ENCODE measurements at regions not wholly inside any gene's neighbourhood (a gene's known extent, or its start where the extent isn't known, plus 50 kb on each side); places are given as distances from the start of the nearest gene placed in this dataset.

DNA sequence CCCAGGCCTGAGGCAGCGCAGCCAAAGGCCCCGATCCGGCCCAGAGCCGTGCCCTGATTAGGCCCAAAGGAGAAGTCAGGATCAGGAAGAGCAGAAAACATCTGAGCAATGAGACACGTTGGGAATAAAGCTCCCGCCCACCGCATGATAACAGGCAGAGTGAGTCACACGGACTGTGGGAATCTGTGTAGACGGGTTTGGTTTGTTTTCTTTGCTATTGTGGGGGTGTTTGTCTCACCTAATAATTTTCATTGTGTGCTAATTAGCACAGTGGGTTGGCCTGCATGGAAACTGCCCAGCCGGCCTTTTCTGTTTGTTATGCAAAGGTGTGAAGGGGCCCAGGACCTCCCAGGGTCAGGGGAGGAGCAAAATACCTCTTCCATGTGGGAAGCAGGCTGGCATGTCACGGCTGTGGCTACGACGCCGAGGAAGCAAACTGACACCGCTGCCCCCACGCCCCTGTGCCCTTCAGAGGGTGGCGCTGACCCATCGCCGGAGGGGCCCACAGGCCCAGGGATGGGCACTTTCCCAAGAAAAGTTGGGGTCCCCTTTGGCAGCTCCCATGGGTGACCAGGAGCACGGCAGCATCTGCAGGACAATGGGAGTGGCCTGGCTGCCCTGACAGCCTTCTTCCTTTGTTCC lies 68.4 kb upstream of the CTDP1 start:
- no peak for DNase-seq

DNA sequence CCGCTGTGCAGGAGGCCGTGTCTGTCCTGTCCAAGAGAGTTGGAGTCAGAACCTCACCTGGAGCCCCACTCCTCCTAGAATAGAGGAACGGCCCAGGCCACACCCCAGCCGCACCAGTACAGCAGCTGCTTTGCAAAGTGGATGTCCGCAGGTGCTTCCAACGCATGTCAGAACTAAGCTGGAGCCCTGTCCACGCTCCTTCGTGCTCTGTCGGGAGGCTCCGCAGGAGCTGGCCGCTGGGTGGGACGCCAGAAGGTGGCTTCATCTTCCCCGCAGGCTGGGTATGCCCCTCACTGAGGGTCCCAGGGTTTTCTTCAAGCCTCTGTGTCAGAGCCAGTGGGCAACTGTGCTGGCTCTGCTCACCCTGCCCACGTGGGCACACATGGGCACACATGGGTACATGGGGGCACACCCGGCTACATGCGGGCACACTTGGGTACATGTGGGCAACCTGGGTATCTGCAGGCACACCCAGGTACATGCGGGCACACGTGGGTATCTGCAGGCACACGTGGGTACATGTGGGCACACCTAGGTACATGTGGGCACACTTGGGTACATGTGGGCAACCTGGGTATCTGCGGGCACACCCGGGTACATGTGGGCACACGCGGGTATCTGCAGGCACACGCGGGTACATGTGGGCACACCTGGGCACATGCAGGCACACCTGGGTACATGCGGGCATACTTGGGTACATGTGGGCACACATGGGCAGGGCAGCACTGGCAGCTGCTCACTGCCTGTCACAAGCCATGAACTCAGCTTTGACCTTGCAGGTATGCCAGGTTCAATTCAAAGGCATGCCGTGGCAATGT lies 67.1 kb upstream of the CTDP1 start:
- no peak for DNase-seq

DNA sequence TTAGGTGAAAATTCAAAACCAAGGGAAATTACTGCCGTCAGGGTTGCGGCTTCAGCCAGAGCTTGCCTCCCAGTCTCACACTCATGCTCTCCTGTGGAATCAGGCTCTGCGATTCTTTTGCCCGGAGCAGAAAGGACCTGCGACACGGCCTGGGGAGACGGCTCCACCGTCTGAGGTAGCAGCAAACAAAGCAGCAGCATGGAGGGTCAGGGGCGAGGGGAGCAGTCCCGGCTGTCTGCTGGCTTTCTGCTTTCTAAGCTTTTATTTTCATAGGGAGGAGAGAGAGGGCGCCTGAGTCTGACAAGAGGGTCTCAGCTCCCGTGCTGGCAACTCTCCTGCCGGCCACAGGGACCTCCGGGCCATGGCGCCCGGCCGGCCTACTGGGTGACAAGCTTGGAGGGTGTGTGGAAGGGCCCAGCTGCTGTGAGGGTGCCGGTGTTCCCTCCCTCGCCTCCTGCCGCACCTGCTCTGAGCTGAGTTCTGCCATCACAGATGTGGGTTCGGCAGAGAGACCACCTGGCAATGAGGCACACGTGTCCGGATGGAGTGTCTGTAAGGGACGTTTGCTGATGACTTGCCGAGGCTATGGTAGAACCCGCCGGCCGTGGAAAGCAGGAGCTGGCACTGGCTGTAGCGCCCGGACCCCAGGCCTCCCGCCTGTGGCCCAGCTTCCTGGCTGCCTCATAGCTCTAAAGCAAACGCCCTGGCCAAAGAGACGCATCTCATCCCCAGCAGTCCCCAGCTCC lies 66.2 kb upstream of the CTDP1 start:
- no peak for DNase-seq

DNA sequence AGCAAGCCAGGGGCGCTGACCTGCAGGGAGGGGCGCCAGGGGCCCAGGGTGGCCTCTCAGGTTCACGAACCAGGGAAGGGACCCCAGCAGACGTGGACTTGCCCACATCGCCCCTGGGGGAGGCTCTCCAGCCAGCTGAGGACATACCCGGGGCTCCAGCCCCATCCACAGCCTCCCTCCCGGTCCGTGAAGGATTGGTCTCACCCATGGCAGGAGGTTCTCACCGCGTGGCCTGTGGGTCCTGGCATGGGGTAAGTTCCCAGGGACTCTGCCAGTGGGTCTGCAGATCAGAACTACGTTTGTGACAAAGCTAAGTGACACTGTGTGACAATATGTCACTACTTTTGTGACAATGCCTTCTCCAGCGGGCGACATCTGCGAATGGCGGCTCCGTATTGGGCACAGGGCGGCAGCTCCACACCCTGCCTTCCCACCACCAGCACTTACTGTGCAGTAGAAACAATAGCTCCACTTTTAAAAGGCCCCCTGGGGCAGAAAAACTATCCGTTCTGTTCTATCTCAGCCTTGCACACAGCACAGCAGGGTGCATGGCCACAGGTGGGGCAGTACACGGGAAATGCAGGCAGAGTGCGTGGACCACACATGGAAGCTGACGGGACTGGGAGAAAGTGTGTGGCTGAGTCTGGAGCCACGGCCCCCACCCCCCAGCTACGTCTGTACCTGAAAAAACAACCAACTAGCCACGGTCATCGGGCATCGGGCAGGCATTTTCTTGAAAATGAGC lies 65.2 kb upstream of the CTDP1 start:
- no peak for DNase-seq

DNA sequence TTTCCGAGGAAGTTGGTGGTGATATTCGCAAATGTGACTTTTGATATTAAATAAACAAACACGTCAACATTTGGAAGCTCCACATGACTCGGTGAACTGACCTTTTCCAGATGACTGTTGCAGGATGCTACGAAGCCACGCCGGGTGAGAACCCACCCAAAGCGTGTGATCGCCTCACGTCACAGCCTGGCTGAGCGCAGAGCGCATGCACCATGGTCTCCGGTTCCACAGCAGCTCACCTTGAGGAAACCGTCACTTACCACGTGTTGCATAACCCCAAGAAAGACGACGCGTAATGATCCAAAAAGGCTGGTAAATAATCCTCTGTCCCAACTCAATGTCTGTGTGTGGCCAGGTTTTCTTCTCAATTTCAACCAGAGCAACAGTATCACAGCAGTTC lies 64.5 kb upstream of the CTDP1 start:
- DNase-seq = no peak

DNA sequence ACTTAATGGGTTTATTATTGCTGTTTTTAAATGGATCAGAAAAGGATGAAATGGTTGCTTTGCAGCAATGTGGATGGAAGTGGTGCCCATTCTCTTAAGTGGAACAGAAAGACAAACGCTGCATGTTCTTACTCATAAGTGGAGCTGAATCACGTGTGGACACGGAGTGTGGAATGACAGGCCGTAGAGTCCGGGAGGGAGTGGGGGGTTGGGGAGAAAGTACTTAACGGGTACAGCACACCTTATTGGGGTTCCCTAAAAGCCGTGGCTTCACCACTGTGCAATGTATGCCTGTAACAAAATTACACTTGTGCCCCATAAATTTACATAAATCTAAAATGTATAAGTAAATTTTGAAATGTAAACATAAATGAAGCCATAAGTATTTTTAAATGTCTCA lies 64.0 kb upstream of the CTDP1 start:
- no peak for DNase-seq

DNA sequence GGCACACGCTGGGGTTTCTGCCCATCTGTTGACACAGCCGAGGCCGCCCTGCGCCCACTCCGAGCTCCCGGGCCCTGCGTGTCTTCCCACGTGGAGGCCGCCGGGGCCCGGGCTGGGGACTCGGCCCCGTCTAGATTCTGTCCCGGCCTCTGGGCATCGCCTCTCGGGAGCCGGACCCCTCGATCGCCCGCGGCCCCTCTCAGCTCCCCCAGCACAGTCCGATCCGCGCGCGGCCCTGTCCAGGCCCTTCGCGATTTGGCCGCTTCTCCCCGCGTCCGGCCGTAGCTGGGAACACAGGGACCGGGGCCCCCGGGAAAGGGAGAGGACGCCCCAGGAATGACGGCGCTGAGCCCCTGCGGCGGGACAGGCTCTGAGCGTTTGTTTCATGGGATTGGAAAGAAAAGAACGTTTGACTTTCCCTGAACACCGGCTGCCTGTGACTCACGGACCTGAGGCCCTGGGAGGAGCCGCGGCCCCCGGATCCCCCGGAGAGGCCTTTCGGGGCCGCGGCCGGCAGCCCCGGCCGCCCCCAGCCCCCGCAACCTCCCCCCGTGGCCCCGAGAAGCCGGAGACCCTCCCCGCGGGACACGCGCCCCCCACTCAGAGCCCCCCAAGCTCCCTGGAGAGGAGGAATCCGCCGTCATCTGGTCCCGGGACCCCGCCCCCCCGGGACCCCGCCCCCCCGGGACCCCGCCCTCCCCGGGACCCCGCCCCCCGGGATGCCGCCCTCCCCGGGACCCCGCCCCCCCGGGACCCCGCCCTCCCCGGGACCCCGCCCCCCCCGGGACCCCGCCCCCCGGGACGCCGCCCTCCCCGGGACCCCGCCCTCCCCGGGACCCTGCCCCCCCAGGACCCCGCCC lies 62.7 kb upstream of the CTDP1 start:
- no peak for DNase-seq

DNA sequence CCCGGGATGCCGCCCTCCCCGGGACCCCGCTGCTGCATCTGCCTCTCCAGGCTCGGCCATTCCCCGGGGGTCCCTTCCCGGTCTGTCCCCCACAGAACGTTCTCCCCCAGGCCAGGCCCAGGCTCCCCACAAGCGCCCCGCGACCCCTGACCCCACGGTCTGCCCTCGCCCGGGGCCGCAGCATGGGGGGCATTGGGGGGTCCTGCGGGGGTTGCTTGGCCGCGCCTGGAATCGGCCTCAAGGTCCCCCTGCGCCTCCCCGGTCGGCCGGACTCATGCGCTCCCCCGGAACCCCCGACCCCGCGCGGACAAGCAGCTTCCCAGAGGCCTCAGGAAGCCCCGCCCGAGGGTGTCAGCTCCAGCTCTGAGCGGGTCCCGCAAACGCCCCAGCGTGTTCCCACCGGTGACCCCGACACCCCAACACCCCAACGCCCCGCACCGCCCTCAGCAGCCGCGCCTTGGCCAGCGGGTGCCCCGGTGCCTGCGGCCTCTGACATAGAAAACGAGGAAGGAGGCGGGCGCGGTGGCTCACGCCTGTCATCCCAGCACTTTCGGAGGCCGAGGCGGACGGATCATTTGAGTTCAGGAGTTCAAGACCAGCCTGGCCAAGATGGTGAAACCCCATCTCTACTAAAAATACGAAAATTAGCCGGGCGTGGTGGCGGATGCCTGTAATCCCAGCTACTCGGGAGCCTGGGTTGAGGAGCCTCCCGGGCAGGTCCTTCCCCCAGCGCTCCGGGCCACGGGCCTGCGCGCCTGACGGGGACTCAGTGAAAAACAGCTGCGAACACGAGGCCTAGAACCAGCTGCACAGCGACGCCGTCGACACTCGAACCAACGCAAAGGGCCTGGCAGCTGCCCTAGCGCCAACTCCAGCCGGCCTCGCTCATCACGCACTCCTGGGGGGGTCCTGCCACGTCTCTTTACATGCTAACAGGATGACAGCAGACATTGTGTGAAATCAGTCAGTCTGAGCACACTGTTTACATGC lies 61.8 kb upstream of the CTDP1 start:
- DNase-seq = no peak

DNA sequence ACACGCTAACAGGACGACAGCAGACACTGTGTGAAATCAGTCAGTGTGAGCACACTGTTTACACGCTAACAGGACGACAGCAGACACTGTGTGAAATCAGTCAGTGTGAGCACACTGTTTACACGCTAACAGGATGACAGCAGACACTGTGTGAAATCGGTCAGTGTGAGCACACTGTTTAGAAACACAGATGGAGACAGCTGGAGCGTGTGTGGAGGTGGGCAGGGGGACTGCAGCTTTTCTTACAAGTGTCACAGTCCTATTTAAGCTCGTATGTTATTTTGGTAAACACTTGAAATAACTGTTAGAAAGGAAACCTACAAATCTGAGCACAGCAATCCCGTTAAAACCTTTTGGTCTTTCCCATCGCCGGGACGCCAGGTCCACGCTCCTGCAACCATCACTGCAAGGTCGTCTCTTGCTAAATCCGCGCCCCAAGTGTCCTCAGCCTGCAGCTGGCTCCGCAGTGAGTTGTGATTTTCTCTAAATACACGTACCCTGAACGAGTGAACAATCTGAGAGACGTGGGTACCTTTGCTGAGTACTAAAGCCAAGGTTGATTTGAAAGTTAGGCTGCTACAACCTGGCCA lies 58.9 kb upstream of the CTDP1 start:
- no peak for DNase-seq

DNA sequence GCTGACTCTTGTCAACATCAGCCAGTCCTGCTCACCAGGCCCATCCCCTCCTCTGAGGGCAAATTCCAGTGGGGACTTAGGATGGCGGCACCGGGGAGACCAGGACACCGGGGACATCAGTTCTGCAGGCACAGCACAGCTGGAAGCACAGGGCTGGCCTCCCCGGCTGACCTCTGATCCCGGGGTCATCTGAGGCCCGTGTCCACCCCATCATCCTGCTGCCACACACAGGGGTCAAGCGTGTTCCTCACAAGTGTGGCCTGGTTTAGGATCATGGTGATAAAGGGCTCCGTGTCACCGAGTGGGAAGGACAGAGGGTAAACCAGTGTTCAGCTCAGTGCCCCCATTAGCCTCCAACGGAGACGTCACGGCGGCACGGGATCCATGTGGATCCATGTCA lies 58.1 kb upstream of the CTDP1 start:
- no peak for DNase-seq

DNA sequence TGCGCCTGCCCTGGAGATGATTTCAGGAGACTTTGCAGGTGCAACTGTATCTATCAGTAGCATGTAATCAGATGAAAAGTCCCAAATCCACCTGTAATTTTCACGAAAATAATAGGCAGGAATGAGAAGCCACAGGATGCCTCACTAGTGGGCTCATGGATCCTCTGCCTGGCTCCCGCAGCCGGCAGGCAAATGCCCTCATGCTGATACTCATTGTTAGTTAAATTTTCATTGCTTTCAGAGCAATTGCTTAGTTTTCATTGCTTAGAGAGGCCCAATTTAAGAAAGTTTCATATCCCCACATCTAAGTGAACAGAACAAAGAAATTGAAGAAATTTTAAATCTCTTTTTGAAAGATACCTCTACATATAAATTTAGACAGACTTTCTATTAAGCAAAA lies 57.6 kb upstream of the CTDP1 start:
- no peak for DNase-seq

DNA sequence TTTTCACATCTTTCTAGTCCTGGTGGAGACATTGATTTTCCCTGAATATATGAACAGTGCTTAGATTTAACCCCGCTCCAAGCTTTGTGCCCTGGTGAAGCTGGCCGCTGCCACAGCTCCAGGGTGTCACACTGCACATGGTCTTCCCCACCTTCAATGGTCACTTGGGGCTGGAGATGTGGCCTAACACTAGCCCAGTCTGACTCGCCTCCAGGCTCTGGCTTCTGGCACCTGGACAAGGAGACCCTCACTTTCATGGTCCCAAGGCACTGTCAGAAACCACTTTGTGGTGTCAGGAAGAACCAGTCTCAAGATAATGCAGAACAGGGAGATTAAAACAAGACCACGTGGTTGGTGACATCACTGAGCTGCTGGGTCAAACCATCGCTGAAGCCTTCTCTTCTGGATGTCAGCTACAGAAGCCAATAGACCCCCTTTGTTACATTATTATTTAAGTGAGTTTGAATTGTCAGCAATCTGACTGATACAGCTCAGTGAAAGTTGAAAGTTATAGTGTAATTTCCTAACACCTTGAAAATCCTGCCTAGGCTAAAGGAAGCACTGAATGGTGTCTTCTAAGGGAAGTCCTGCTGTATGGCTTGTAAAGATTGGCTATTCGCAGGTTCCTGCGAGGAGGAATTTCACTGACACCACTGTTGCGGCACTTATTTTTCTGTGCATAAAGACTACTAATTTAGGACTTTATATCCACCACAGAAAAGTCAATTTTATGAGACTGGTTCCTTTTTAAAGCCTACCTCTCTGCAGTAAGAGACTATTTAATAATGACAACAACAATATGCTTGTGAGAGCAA lies 55.0 kb upstream of the CTDP1 start:
- DNase-seq = no peak

DNA sequence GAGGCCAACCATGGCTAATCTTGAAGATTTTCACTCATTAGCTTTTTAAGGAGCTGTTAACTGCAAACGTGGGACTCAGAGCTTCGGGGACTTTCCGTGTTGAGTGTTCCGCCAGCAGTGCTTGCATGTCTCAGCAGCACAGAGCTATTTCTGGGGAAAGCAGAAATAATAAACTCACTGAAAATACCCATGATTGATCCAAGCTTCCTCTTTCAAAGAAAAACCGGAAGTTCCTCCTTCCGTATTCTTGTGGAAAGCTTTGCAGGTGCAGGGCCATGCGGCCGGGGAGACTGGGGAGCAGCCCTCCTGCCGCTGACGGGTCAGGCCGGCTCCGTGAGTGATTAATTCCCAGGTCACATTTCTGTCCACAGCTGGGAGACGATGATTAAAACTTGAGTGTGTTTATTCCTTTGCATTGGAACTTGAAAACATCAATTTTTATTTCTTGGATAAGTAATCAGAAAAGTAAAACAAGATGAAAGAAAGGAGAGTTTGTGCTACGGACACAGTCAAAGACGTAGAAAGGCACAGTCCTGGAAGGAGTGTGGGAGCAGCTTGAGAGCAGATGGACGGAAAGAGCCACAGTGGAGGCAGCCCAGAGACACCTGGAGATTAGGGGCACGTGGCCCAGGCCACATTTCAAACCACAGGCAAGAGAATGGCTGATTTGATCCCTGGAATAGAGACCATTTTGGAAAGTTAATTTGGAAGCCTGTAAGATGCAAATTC lies 54.2 kb upstream of the CTDP1 start:
- no peak for DNase-seq

DNA sequence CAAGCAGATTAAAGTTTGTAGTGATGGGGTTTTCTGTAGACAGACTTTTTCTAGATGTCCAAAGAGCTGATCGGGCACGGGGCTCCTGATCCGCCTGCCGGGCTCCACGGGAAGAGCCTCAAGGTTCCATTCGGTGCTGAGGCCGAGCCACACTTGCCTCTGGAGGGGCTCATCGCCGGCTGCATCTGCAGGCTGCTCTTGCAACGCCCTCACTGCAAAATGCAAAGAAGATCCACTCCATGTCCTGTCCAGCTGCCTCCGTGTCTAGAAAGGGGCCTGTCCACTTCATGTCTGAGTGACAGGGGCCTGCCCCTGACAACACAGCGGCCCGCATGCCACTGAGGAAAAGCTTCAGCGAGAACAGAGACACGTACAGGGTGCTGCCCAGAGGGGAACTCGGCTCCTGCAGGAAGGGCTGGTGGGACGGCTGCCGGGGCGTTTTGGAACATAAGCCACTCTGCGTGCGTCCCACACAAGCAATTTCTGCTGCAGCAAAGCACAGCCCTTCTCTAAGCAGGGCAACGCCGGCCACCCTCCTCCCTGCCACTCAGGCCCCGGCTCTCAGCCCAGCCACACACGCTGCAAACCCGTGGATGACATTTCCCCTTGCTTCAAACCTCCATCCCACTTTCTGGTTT lies 53.6 kb upstream of the CTDP1 start:
- no peak for DNase-seq

DNA sequence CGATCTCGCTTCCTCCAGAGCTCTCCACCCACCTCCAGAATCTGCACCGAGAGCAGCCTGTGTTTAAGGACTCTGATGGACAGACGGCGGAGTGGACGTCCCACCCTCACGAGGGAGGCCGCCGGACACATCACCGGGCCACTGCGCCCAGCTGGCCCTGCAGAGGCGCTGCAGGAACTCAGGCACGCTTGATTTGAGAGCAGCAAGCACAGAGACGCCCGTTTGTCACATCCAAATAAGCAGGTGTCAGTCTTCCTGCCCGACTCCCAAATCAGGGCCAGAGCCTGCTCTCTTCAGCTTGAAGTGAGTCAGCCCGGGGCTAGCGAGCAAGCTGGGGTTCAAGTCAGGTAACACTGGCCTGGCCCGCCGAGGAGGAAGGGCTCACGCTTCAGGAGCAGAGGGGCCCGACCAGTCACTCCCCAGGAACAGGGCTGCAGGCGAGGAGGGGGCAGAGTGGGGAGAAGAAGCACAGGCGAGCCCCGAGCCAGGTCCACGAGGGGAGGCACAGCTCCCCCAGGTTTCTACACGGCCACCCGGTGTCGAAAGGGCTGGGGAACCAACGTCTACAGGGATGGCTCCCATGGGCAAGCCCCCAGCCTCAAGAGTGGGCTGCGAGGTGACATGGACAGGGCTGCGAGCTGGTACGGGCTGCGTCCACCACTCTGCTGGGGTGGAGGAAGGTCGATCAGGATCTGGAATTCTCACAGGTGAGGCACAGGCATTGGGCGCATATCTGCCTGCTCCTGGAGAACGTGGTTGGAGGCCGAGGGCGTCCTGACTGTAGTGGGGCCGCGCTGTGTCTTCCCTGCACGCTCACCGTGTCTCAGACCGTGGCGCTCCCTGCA lies 52.5 kb upstream of the CTDP1 start:
- no peak for DNase-seq

DNA sequence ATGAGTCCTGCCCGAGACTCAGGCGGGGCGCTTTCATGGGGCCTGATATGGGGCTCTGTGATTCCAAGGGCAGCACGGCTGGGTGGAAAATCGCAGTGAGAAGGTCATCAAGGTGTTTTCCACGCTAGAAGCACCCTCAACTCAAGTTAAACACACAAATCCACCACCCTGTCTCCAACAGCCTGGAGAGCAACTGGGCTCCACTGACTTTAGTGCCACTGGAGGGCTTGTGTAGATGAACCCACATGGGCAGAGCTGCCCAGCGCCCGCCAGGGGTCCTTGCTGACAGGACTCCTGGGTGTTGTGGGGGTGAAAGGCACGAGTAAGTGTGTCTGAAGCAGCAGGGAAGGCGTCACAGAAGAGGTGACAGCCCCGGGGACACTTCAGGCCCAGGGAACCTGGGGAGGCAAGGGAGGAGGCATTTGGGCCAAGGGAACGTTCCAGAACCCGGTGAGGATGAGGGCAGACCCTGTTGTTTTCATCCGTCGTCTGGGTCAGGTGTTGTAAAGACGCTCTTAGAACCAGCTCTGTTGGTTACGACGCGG lies 51.8 kb upstream of the CTDP1 start:
- DNase-seq = no peak
